GM12891 (cell line): ENCODE measurements at regions not wholly inside any gene's neighbourhood (a gene's known extent, or its start where the extent isn't known, plus 50 kb on each side); places are given as distances from the start of the nearest gene placed in this dataset.

Source experiments
- POLR2A ChIP-seq: IDR thresholded peaks from 2 replicates; pipeline ENCODE4 v1.6.1; 2011; ENCODE audit warnings: low read depth, low read length, control low read depth
- POLR2AphosphoS5 ChIP-seq: IDR thresholded peaks from 2 replicates; pipeline ENCODE4 v1.6.1; 2011; ENCODE audit warnings: low read depth, low read length, control low read depth

- no peak for TF ChIP-seq POLR2AphosphoS5
- no peak for TF ChIP-seq POLR2A
These were observed 104.7 kb upstream of the SORBS2 start for GRCh38 chr4:185916683-185917082.
